GM21526 (cell line): ENCODE measurements at regions not wholly inside any gene's neighbourhood (a gene's known extent, or its start where the extent isn't known, plus 50 kb on each side); places are given as distances from the start of the nearest gene placed in this dataset.
"Not testable (repeated sequence)": the region's sequence is repeated elsewhere in the genome, so short reads cannot be mapped to it uniquely, and the experiment has no call there.

Source experiments
- ATAC-seq: cut with Tn5 transposase; IDR thresholded peaks from one replicate; pipeline ENCODE4 v1.9.1; 2021; ENCODE audit warnings: moderate library complexity; ENCODE audit not compliant: unreplicated experiment, low FRiP score

DNA sequence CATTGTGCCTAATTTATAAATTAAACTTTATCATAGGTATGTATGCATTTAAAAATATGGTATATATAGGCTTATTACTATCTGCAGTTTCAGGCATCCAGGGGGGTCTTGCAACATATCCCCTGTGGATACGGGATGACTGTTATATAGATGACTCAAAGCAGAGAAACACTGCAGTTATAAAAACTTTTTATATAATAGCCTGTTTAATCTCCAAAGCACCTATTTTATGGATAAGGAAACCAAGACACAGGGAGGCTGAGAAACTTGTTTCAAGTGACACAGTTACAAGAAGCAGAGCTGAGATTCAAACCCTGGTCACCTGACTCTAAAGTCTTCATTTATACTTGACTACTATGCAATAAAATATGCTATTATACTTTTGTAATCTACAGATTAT lies 897.7 kb downstream of the KCNA4 start:
- no peak for ATAC-seq

- ATAC-seq: no peak
These were observed 915.9 kb downstream of the KCNA4 start for GRCh38 chr11:29100967-29101366.

GRCh38 chr11:29095821-29096220 lies 921.0 kb downstream of the KCNA4 start:
- no peak for ATAC-seq

DNA sequence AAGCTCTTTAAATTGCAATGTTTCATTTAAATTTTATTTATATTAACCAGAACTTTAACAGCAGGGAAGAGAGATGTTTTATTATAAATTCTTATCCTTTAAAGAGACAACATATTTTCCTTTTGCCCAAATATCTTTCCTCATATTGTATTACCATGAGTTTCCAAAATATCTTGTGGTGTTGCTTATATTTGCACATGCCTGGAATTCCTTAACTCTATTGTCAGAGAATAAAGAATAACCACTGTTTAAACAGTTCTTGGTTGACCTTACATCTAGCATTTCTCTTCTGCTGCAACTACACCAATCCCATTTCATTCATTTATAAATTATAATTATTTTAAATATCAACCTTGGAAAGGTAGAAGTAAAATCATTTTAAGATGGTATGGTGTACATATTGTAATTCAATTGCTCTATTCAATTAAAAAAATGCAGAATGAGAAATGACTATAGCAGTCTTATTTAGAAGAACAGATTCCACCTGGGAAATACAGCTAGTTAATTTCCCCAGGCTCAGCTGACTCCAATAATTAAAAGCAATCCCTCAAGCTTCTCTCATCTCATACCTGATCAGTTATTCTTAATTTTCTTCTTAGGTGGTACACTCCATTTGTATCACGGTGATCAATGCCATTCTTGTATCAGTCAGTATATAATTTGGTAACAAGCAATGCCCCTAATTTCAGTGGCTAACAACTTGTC lies 923.3 kb downstream of the KCNA4 start:
- ATAC-seq: no peak

GRCh38 chr11:29087200-29087812 lies 929.5 kb downstream of the KCNA4 start:
- no peak for ATAC-seq

DNA sequence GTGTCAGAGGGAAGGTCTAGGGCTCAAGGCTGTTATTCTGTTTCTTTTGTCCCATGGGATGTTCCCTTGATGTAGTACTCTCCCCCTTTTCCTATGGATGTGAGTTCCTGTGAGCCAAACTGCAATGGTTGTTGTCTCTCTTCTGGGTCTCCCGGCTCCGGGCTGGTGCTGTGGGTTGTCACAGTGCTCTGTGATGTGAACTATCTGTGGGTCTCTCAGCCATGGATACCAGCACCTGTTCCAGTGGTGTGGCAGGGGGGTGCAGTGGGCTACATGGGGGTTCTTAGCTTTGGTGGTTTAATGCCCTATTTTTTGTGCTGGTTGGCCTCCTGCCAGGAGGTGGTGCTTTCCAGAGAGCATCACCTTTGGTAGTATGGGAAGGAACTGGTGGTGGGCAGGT lies 941.1 kb downstream of the KCNA4 start:
- no peak for ATAC-seq

GRCh38 chr11:29063630-29064361 lies 953.0 kb downstream of the KCNA4 start:
- no peak for ATAC-seq

DNA sequence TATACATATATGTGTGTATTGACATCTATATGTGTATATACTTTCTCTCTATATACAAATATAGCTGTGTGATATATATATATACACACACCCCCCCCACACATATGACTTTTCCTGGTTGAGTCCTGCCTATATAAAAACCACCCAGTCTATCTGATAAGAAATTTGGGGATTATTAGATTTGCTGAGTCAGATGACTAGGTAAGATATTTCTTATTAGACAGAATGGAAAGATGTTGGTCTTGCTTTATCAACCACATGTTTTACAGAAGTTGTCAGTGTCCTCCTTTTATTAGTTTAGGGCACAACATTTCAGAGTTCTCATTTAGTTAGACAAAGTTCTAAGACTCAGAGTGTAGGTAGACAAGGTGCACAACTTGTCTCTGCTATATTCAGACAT lies 953.3 kb downstream of the METTL15 start:
- no peak for ATAC-seq

DNA sequence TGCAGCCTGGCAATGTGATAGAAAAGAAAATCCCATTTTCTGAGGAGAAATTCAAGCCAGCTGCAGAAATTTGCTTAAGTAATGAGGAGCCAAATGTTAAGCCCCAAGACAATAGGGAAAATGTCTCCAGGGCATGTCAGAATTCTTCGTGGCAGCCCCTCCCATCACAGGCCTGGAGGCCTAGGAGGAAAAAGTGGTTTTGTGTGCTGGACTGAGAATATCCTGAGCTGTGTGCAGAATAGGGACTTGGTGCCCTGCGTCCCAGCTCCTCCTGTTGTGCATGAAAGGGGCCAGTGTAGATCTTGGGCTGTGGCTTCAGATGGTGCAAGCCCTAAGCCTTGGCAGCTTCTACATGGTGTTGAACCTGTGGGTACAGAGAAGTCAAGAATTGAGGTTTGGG lies 948.3 kb downstream of the METTL15 start:
- ATAC-seq: not testable (repeated sequence)

DNA sequence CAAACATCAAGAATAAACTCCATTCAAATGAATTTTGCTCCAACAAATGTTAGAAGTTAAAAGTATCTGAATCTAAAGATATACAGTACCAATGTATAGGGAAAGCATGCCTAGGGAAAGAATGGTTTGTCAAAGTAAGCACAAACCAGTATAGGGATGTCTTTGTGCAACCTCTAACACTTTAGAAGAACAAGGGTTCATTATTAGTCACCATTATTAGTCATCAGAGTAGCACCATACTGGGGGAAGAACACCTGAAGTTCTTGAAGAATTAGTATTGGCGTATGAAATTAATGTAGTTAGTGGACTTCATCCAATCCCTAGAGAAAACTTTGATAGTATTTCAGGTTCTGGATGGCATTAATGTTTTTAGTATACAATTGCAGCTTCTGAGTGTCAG lies 943.7 kb downstream of the METTL15 start:
- no peak for ATAC-seq

GRCh38 chr11:29050962-29051361 lies 942.8 kb downstream of the METTL15 start:
- ATAC-seq: not testable (repeated sequence)

GRCh38 chr11:29040489-29040888 lies 932.3 kb downstream of the METTL15 start:
- no peak for ATAC-seq

GRCh38 chr11:29032384-29033149 lies 924.4 kb downstream of the METTL15 start:
- ATAC-seq: no peak

DNA sequence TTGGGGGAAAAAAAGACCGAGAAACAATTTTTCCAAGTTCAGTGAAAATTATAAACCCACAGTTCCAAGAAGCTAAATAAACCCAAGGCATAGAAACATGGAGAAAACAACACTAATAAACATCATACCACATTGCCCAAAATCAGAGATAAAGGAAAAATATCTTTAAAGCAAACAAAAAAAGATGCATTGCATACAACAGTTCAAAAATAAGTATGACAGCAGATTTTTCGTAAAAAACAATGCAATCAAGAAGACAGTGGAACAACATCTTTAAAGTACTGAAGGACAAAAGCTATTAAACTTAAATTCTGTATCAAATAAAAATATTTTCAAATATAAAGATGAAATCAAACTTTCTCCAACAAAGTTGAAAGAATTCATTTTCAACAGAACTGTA lies 921.3 kb downstream of the METTL15 start:
- no peak for ATAC-seq

GRCh38 chr11:29027436-29027835 lies 919.2 kb downstream of the METTL15 start:
- ATAC-seq: no peak

- no peak for ATAC-seq
These were observed 918.1 kb downstream of the METTL15 start for GRCh38 chr11:29026286-29026685.

DNA sequence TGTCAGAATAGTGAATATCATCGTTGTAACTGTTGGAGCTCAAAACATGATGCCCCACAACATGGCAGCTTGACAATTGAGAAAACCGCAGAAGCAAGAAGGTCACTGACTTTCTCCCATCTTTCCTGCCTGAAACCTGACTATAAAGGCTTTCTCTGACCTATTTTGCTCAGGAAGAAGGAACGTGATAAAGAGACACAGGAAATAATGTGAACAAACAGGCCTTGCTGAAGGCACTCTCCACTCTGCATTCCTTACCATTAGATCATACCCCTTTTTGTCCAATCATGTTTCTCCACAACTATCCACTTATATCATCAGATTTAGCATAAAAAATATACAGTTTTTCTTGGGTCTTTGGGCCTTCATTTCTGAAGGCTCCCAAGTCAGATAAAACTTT lies 916.8 kb downstream of the METTL15 start:
- no peak for ATAC-seq

- no peak for ATAC-seq
These were observed 916.2 kb downstream of the METTL15 start for GRCh38 chr11:29024386-29024785.

DNA sequence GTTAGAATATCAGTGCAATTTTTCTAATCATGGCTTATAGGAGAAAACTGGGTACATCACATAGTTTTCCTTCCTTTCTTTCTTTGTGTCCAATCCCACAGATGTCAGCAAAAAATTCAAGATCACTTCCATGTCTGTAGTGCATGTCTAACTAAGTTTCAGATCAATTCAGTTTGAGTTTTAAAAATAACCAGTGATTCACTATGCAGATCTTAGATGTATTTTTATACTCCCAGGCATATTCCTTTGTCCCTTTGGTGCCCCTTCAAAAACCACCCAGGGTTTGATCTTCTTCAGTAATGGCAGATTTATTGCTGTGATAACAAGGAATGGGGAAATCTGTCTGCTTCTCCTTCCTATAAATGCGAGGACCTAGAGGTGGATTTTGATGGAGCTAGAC lies 915.6 kb downstream of the METTL15 start:
- ATAC-seq: no peak

DNA sequence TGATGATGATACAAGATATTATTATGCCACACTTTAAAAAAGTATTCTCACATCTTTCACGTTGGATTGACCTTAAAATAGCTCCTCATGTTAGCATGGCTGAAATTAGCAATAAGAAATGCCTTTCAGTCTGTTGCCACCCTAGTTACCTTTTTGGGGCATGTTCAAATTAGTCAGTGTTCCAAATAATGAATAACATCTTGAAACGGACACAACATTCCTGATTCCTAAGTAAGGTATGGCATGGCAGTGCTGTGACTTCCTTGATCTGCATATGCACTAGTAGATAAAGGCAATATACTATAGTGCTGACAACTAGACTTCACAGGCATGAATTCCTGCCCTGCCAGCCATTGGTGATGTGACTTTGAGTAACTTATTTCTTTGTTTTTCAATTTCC lies 914.5 kb downstream of the METTL15 start:
- ATAC-seq: no peak
